ENCODE measurements at regions not wholly inside any gene's neighbourhood (a gene's known extent, or its start where the extent isn't known, plus 50 kb on each side); places are given as distances from the start of the nearest gene placed in this dataset.

DNA sequence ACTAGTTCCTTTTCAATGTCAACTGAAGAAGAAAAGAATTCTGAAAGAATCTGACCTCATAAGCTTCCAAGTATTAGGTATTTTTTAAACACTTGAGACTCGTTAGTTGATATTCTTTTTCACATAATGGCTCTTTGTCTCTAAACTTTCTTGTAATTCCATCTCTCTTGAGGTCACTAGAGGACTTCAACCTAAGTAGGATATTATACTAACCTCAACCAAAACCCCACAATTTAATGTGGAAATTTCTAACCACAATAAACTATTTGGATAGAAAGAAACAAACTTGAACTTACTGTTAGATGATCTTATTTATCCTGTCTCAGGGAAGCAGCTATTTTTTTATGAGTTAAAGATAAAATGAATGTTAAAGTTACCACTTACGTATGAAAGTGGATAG lies 206.9 kb upstream of the FSIP2 start:
- Histone ChIP-seq H4K5ac (ENCODE audit: insufficient read length, low read depth, low read length) (no peak overlapping the region), H3K27ac (ENCODE audit: low read depth, low read length) (no peak overlapping the region), H2BK5ac (ENCODE audit: low read depth, low read length) (no peak overlapping the region), H3K9me3 (ENCODE audit: insufficient read depth in 2 of 2, low read depth in 1 of 2, low read length in 1 of 2) (no peaks in the 10 kb centered on the region), H3K23me2 (ENCODE audit: low read depth, low read length) (no peaks in the 10 kb centered on the region), H3K4me1 (replicated peaks in 1 of 4; ENCODE audit: control insufficient read depth in 3 of 4, insufficient read depth in 4 of 4, low read length in 3 of 4) (no peaks in the 10 kb centered on the region), H4K20me1 (replicated peaks in 1 of 2; ENCODE audit: control insufficient read depth in 1 of 2, insufficient read depth in 2 of 2, low read length in 2 of 2) (no peaks in the 10 kb centered on the region), H2BK15ac (ENCODE audit: low read length) (no peak overlapping the region), H3K23ac (ENCODE audit: insufficient read length) (no peak overlapping the region), H2AK5ac (ENCODE audit: low read depth, low read length) (no peak overlapping the region), H3K79me2 (ENCODE audit: control insufficient read depth in 1 of 2, insufficient read depth in 2 of 2, low read length in 2 of 2) (no peaks in the 10 kb centered on the region), H3K4me3 (ENCODE audit: extremely low read depth in 1 of 4, insufficient read depth in 2 of 4, low read depth in 3 of 4, low read length in 4 of 4) (no peak overlapping the region), H3K36me3 (ENCODE audit: control insufficient read depth in 2 of 4, insufficient read depth in 4 of 4, low read length in 3 of 4) (no peaks in the 10 kb centered on the region), H2BK120ac (replicated peaks; ENCODE audit: low read depth, low read length) (no peak overlapping the region), H3K79me1 (ENCODE audit: low read depth, low read length) (no peaks in the 10 kb centered on the region), H2BK20ac (ENCODE audit: low read length) (no peak overlapping the region), H3K4ac (replicated peaks; ENCODE audit: insufficient read length, low read depth, low read length) (no peak overlapping the region), H2BK12ac (ENCODE audit: low read depth, low read length) (no peak overlapping the region), H4K91ac (replicated peaks; ENCODE audit: insufficient read length, low read length) (no peak overlapping the region), H3K27me3 (replicated peaks in 1 of 4; ENCODE audit: control insufficient read depth in 3 of 4, extremely low read depth in 1 of 4, insufficient read depth in 3 of 4, low read length in 3 of 4) (no peaks in the 10 kb centered on the region), H3K14ac (ENCODE audit: insufficient read length) (no peak overlapping the region), H4K8ac (ENCODE audit: extremely low read depth, insufficient read depth, low read length) (no peak overlapping the region), H3K18ac (ENCODE audit: extremely low read depth, low read length) (no peak overlapping the region), H3K4me2 (ENCODE audit: insufficient read depth in 1 of 2, low read depth in 2 of 2, low read length in 2 of 2) (no peak overlapping the region), H3K9ac (replicated peaks in 1 of 4; ENCODE audit: extremely low read depth in 1 of 4, low read depth in 3 of 4, low read length in 3 of 4) (no peak overlapping the region), H2AFZ (ENCODE audit: low read length) (no peak overlapping the region), H3K56ac (replicated peaks; ENCODE audit: insufficient read length, low read depth, low read length) (no peak overlapping the region)
- 91% methylated on average over 2 of the region's 2 CpGs; no CpG with 5 or more reads in 1 of the 2 experiments for WGBS, 2 experiments (ENCODE audit: extremely low coverage in 1 of 2, insufficient coverage in 1 of 2, insufficient read length in 1 of 2, insufficient replicate concordance in 2 of 2, low coverage in 1 of 2, low lambda C conversion rate in 2 of 2, missing lambda C conversion rate in 1 of 2)
- ChIA-PET POLR2A (ENCODE audit: partially characterized antibody) (no interaction called here), CTCF (ENCODE audit: partially characterized antibody) (no interaction called here)
- TF ChIP-seq SIX5 (IDR thresholded peaks at IDR 0.05; ENCODE audit: low read depth, low read length) (no peak), SP2 (IDR thresholded peaks at IDR 0.05; ENCODE audit: low read length) (no peak), BRCA1 (IDR thresholded peaks at IDR 0.05; ENCODE audit: low read depth, low read length) (no peak), KDM5A (IDR thresholded peaks at IDR 0.05; ENCODE audit: low read length) (no peak), GABPA (IDR thresholded peaks at IDR 0.05; ENCODE audit: borderline replicate concordance, insufficient read depth, low read length) (no peak), CBX8 (IDR thresholded peaks at IDR 0.05; ENCODE audit: borderline replicate concordance, low read depth, low read length) (no peak), SUZ12 (IDR thresholded peaks at IDR 0.05; ENCODE audit: low read length) (no peak), TBP (IDR thresholded peaks at IDR 0.05; ENCODE audit: low read depth, low read length) (no peak)
- DNase-seq (ENCODE audit: low read depth in 1 of 2, low spot score in 2 of 2) (no peak), FAIRE-seq (no peak)

Data from H1 (cell line).